ELF-1 (cell line): ENCODE measurements at regions not wholly inside any gene's neighbourhood (a gene's known extent, or its start where the extent isn't known, plus 50 kb on each side); places are given as distances from the start of the nearest gene placed in this dataset.

ENCODE experiments used
- DNase-seq: peaks from one replicate; pipeline ENCODE4 v3.0.0-alpha.2; 2016; ENCODE audit warnings: low read depth, low spot score

- peak; percentile 35 for DNase-seq
Measured at GRCh38 chr11:10387206-10388083, 67.6 kb upstream of the AMPD3 start.

GRCh38 chr11:10388101-10388500 is 67.0 kb upstream of the AMPD3 start:
- DNase-seq: peak; percentile 55

- no peak for DNase-seq
Measured at GRCh38 chr11:10388574-10388973, 66.5 kb upstream of the AMPD3 start.

- no peak for DNase-seq
Measured at GRCh38 chr11:10390375-10390774, 64.7 kb upstream of the AMPD3 start.

GRCh38 chr11:10392095-10393079 is 62.7 kb upstream of the AMPD3 start:
- DNase-seq: no peak

- no peak for DNase-seq
Measured at GRCh38 chr11:10394229-10395101, 60.6 kb upstream of the AMPD3 start.

GRCh38 chr11:10395166-10395897 is 59.7 kb upstream of the AMPD3 start:
- no peak for DNase-seq

GRCh38 chr11:10396771-10397170 is 58.3 kb upstream of the AMPD3 start:
- no peak for DNase-seq

GRCh38 chr11:10397226-10397987 is 57.7 kb upstream of the AMPD3 start:
- DNase-seq: no peak

GRCh38 chr11:10398525-10398924 is 56.5 kb upstream of the AMPD3 start:
- peak; percentile 44 for DNase-seq

GRCh38 chr11:10400856-10401255 is 54.2 kb upstream of the AMPD3 start:
- no peak for DNase-seq

- DNase-seq: no peak
Measured at GRCh38 chr11:10401256-10401655, 53.8 kb upstream of the AMPD3 start.

GRCh38 chr11:10401696-10402392 is 53.2 kb upstream of the AMPD3 start:
- no peak for DNase-seq
